ENCODE measurements at regions not wholly inside any gene's neighbourhood (a gene's known extent, or its start where the extent isn't known, plus 50 kb on each side); places are given as distances from the start of the nearest gene placed in this dataset.

- CTCF ChIA-PET (ENCODE audit: low intra/inter-chr PET ratio): no interaction called here
- intact Hi-C loops (cut with micrococcal nuclease) (no loop called here), in situ Hi-C loops (cut with MboI) (loop anchor here (10.0 kb wide), 1 partner anchor 1420 kb away; no protein-coding TSS in a partner anchor)
- H3K9me3 ChIP-seq (replicated peaks; ENCODE audit: control insufficient read depth, insufficient read depth, low read depth, low read length): no peaks in the 10 kb centered on the region
- no peak for FAIRE-seq
- no peak overlapping the region for H3K4me3 ChIP-seq
- no peak overlapping the region for H3K27ac ChIP-seq (ENCODE audit: extremely low read depth, low read depth, low read length)
- H3K4me1 ChIP-seq (replicated peaks in 1 of 2; ENCODE audit: control insufficient read depth in 2 of 2, insufficient read depth in 2 of 2, low read length in 2 of 2): no peaks in the 10 kb centered on the region
- no peaks in the 10 kb centered on the region for H4K20me1 ChIP-seq (replicated peaks; ENCODE audit: control insufficient read depth, insufficient read depth, low read length)
- H3K36me3 ChIP-seq (ENCODE audit: control insufficient read depth, insufficient read depth, low read length): no peaks in the 10 kb centered on the region
- no peak for DNase-seq (ENCODE audit: extremely low read depth in 1 of 4, low spot score in 3 of 4)
- no peak for ATAC-seq
- no TSS peak for BruUV-seq (replicated peaks)
- 0% methylated on average over 2 of the region's 2 CpGs for WGBS (ENCODE audit: insufficient coverage, low coverage, missing lambda C conversion rate)
- H3K79me2 ChIP-seq (ENCODE audit: control insufficient read depth, insufficient read depth, low read length): no peaks in the 10 kb centered on the region
- no peak overlapping the region for H2AFZ ChIP-seq (ENCODE audit: low read depth, low read length)
- TF ChIP-seq TCF3 (CRISPR knock-in tag; IDR thresholded peaks at IDR 0.05): no peak
- no peak for TF ChIP-seq ZNF639 (CRISPR knock-in tag; conservative IDR thresholded peaks at IDR 0.05 in 1 of 2, IDR thresholded peaks at IDR 0.05 in 1 of 2)
- no peak for TF ChIP-seq ZNF75A (CRISPR knock-in tag; IDR thresholded peaks at IDR 0.05)
- no peak for TF ChIP-seq ZKSCAN8 (CRISPR knock-in tag; IDR thresholded peaks at IDR 0.05)
- TF ChIP-seq TBL1XR1 (IDR thresholded peaks at IDR 0.05; ENCODE audit: low read length in 2 of 2): no peak
- no peak for TF ChIP-seq NR2F6 (CRISPR knock-in tag; IDR thresholded peaks at IDR 0.05)
- no peak for TF ChIP-seq NR2C1 (IDR thresholded peaks at IDR 0.05)
- TF ChIP-seq NR2C1 (tag; IDR thresholded peaks at IDR 0.05): no peak
- TF ChIP-seq C11orf30 (IDR thresholded peaks at IDR 0.05; ENCODE audit: low read depth): no peak
- TF ChIP-seq ZNF318 (IDR thresholded peaks at IDR 0.05; ENCODE audit: borderline replicate concordance in 1 of 2, low read depth in 1 of 2): no peak
- H3K9ac ChIP-seq (ENCODE audit: insufficient read depth in 1 of 2, low read depth in 2 of 2, low read length in 2 of 2): no peak overlapping the region
- POLR2A ChIA-PET: no interaction called here
- no peak overlapping the region for H3K4me2 ChIP-seq (ENCODE audit: insufficient read depth, low read length)
- H3K9me1 ChIP-seq (ENCODE audit: control insufficient read depth, insufficient read depth, low read length): no peaks in the 10 kb centered on the region
- no peaks in the 10 kb centered on the region for H3K27me3 ChIP-seq (ENCODE audit: control insufficient read depth in 2 of 2, insufficient read depth in 2 of 2, low read length in 2 of 2)
Observed at GRCh38 chr5:101424530-101425175, 521.6 kb upstream of the ST8SIA4 start.

Data from K562 (cell line).